Activated CD4-positive, alpha-beta T cell treated with anti-CD3 and anti-CD28 coated beads, Interleukin-2, amount 50 U/mL, for 48 hours (primary cell): ENCODE measurements at regions not wholly inside any gene's neighbourhood (a gene's known extent, or its start where the extent isn't known, plus 50 kb on each side); places are given as distances from the start of the nearest gene placed in this dataset.

Source experiments
- DNase-seq, 2 experiments: peaks; one replicate each; pipeline ENCODE4 v3.0.0-alpha.2; 2020

DNA sequence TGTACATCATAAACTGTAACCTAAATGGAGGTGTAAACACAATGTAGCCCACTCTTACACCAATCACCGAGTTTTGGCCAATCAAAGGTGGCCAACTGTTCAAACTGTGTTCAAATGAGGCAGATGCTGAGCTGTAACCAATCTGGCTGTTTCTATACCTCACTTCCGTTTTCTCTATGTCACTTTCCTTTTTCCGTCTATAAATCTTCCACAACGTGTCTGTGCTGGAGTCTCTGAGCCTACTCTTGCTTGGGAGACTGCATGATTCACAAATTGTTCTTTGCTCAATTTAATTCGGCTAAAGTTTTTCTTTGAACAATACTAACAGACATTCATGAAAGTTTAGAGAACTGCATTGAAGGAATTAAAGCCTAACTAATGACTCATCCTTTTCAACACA, 547.1 kb upstream of the USP15 start:
- DNase-seq, result no peak

DNA sequence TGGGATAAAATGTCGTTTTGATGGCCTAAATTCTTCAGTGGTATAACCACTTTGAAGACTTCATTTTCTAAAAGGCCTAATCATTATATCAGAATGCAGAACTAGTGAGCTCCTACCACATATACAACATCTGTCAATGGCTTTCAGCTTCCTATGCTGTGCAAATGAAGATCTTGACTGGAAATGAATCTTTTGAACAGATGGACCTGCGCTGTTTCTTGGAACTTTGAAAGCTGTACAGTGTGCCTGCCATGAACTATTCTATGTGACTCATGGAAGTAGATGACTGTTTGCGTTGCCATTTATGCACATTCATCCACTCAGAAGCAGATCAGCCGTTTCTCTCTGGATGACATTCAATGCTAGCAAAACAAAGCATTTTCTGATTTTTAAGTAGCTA, 542.2 kb upstream of the USP15 start:
- no peak for DNase-seq

DNA sequence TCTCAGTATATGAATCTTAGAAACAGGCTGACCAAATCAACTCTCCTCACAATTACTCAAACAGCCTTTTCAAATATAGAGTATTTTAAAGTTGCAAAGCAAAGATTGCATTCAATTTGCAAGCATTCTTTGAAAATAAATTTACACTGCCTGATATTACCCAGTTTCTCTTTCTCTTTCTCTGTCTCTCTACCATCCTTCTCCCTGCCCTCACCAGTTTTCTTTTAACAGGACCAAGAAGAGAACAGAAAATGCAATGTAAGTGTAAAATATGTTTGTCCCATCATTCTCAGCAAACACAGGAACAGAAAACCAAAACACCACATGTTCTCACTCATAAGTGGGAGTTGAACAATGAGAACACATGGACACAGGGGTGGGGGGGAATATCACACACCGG, 520.3 kb upstream of the USP15 start:
- DNase-seq, result no peak

DNA sequence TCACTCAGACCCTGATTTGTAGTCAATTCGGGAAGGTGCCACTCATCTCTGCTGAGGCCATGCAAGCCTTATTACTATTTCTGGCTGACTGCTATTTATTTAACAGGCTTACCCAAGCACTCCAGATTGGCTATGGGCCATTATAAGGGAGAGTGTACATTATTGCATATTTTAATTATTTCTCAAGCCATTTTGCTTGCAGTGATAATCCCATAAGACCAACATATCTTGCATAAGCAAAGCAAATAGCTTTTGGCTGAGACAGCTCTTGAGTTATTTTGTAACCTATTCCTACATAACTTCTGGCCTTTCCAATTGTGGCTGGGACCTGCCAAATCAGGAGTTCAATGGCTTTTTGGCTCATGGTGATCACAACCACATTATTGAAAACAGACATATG, 509.6 kb upstream of the USP15 start:
- DNase-seq, result no peak

DNA sequence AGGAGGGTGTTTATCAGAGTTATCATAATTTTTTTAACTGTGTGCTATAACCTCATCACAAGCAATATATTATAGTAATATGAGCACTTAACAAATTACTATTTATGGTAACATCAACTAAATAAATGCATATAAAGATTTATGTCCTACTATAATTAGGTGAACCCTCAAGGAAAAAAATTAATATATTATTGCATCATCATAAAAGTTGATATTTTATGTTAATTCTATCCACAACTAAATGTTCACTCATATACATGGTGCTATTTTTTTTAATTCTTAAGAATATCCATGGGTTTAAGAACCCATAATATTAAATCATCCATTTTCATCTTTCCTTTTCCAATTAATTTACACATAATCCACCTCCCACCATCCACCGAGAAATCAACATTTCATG, 506.0 kb upstream of the USP15 start:
- no peak for DNase-seq

DNA sequence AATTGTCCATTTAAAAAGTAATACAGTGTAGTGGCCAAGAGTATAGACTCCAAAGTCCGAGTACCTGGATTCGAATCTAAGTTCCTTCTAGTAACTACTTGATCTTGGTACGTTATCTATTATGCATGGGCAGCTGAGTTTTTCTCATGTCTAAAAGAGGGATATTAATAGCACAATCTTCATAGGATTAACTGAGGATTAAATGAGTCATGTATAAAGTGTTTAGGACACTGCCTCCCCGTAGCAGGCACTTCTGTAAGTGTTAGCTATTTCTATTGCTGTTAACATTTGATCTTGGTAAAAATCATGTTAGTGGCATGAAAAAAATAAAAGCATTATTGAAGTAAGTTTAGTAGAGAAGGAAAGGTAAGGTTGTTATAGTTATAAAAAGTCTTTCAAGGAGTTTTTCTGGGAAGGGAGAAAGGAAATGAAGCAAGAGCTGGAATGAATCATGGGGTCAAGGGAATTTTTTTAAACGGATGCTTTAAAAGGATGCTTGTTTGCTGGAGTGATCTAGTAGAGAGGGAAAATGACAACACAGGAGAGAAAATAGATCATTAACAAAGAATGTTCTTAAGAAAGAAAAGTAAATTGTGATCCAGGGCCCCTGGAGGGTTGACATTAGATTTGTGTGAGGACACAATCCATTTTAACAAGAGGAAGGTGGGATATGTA, 502.2 kb upstream of the USP15 start:
- no peak for DNase-seq

DNA sequence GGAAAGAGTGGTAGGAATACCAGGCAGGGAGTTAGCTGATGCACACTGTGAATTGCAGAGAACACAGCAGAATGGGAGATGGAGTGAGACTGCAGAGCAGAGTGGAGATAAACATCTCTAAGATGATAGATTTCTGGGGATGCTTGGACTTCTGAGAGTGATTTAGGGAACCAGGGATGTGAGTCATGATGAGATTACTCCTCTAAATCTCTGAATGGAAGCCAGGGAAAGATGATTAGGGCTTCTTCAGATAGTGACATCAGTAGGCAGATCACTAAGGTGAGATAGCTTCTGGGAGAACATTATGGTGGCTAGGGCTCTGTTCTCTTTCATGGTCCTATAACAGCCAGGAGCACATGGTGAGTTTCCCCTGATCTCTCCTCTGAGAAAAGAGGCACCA, 501.5 kb upstream of the USP15 start:
- no peak for DNase-seq

DNA sequence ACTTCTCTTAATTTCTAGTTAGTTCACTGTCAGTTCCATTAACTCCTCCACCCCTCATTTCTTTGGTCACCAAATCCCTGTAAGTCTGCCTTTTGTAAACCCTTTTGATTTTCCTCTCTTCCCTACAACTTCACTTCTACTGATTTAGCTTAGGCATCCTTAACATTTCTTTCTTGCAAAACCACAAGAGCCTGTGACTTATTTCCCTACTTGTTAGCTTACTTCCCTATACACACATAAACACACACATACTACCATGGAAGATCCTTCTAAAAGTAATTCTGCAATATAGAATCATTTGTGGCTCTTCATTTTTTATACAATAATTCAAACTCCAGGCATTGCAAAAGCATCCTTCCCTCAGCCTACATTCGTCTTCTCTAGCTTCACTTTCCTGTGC, 494.3 kb upstream of the USP15 start:
- DNase-seq, result no peak

DNA sequence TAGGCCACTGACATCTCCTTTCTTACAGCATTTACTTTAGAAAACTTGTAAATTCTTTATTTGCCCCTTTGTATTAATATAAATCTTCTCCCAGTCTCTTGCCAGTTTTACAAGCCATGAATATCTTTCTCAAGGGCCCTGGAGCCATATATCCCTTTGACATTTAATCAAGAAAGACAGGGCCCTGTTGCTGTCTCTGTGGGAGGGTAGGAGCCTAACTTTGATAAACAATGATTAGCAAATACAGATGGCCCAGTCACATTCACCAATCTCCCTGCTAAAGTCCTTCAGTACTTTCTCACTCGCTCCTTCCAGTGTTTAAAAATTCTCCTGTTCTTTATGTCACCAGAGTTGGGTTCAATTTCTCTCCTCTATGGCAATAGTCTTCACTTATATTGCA, 479.8 kb upstream of the USP15 start:
- DNase-seq, result no peak

DNA sequence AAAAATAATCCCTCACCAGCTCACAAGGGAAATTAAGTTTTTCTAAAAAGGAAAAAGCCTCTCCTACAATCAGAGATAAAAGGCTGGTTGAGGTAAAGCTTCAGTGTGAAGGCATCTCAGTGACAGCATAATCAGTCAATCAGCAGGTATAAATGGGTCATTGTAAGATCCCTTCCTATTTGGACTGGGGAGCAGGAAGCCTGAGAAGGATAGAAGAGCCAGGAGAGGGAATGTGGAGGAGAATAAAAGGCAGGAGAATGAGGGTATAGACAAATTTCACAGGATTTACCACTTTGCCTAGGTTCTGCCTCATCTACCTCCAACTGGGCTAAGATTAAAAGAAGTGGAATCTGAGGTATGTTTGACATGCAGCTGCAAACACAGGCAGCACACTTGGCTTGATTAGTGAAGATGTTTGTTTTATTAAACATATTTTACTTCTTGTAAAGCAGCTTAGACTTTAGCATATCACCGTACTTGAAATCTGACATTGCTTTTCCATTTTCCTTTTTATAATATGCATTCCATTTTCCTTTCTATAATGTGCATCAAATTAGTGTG, 479.1 kb upstream of the USP15 start:
- DNase-seq, result no peak

DNA sequence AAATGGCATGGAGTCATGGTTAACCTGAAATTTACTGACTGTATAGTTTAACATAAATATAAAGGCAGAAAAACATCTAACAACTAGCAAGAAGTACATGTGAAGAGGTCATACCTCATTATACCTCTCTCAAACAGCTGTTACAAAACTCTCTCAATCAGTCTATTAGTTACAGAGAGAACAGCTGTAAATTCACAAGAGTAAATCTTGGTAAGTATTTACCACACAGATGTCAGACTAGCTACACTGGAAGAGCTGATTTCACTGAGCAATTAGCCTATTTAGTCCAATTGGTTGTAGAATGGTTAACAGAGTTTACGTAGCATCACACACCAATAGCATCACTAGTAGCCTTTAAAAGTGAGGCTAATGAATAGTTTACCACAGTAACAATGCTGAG, 463.4 kb upstream of the USP15 start:
- DNase-seq, result no peak

DNA sequence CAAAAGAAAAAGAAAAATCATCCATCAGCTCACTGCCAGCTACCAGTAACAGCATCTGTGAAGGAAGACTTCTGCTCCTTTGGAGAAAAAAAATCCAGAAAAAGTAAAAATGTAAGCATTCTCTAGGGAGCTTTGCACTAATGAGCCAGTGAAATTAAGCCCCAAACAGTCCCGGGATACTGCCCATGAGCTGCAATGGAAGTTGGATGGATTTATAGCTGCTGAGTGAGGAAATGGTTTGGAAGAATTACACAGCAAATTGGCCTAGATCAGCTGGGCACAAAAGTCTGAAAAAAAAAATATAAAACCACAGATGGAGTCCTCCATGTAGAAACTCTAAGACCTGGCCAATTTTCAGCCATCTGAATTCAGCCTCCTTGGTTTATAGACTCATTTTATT, 462.9 kb upstream of the USP15 start:
- DNase-seq, result no peak

DNA sequence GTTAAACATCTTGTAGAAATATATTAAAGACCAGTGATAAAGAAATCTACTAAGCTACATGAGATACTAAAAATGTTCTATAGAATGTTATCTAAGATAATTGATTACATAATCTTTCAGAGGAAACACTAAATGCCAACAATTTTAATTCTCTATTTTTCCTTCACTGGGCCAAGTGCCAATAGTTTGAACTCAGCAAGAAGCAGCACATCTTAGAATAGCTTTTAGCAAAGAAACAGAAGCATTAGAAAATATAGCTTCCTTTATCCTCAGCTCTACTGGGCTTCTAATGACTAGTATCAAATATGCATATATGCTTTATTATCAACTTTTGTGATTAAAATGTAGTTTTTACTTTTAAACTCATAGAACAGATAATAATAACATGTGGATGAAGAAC, 461.4 kb upstream of the USP15 start:
- DNase-seq, result no peak

DNA sequence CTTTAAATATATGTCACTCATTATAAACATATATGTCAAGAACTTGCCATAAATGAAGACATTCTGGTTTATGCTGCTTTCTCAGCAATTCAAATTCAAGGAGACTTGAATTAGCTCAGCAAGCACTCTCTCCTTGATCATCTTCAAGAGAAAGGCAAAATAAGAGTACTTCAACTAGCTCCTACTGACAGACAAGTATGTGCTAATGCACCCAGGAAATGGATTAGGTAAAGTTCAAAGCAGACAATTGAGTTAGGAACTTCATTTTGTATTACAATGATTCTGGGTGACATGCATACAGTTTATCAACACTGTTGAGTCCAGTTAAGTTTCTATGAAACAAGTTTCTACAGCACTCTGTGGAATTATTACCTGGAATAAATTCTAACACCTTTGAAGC, 455.9 kb upstream of the USP15 start:
- no peak for DNase-seq

DNA sequence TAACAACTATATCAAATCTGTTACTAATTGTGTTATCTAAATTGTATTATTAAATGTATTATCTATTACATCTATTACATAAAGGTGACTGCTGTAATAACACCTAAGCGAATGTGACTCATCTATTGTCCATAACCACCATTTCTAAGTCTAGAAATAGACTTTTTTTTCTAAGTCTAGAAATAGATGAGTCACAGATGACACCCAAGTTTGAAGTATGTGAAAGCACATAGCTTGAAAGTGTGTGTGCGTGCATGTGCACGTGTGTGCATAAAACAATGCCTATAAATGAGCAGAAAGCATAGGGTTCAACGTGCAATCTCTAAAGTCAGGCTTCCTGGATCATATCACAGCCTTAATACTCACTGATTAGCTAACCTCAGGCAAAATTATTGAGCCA, 451.3 kb upstream of the USP15 start:
- DNase-seq, result no peak

DNA sequence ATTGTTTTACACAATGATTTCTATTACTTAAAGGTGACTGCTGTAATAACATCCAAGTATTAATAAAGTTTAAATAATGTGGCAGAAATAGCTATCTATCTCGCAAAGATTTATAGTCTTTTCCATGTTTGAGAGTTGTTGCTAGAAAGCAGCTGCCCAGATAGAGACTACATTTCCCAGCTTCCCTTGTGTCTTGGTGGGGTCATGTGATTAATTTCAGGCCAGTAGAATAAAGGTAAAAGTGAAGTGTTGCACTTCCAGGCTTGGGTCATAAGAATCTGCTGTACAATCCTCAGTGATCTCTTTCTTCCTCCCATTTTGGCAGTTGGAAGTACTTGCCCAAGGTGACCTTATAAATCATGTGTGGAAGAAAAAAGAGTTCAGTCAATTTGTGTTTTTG, 449.7 kb upstream of the USP15 start:
- no peak for DNase-seq

DNA sequence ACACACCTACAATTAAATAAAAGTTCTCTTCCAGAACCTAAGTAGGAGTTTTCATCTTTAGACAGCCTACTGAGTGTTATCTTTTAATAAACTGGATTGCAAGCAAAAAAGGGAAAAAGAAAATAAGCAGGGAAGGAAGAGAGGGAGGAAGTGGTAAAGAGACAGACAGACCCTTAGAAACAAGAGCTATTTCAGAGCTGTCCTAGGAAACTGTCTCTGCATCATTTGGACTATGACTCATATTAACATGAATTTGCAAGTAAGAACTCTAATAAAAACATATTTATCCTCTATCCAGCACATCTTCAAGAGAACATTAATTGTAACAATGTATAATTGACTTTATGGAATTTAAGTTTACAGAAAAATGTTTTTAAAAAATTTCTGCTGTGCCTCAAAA, 438.8 kb upstream of the USP15 start:
- no peak for DNase-seq

DNA sequence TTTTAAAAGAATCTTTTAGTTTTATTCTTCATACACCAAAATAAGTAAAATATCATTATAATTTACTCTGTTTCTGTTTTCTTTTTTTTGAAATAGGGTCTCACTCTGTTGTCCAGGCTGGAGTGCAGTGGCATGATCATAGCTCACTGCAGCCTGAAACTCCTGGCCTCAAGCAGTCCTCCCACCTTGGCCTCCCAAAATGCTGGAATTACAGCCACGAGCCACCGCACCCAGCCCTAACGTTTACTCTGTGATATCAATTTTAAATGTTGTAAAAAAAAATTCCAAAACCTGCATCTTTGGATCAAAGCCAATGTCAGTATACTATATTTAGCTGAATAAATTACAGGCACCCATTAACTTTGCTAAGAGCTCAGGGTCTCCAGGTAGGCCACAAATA, 437.1 kb upstream of the USP15 start:
- DNase-seq, result no peak

DNA sequence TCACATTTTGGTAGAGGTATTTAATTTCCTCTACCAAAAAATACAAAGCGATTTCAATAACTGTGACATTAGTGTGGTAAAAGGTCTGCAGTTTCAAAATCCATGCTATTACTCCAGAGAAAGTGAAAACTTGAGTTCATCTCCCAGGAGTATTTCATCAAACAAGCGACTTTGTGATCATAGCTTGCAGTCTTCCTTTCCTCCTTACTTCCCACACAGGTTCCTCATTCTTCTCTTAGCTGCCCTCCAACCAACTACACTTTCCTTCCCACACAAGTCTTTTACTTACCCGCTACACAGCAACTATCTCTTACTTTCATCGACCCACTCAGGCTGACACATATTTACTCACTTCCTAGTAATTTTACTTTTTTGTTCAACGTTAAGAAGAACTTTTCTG, 413.4 kb upstream of the USP15 start:
- no peak for DNase-seq

DNA sequence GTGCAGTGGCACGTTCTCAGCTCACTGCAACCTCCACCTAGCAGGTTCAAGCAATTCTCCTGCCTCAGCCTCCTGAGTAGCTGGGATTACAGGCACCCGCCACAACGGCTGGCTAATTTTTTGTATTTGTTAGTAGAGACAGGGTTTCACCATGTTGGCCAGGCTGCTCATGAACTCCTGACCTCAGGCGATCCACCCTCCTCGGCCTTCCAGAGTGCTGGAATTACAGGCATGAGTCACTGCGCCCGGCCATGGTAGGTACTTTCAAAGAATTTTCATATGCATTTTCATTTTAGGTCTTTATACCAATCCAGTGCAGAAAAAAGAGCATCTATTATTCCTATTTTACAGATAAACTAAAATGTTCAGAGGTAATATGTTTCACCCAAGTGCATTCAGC, 411.3 kb upstream of the USP15 start:
- DNase-seq, result no peak

DNA sequence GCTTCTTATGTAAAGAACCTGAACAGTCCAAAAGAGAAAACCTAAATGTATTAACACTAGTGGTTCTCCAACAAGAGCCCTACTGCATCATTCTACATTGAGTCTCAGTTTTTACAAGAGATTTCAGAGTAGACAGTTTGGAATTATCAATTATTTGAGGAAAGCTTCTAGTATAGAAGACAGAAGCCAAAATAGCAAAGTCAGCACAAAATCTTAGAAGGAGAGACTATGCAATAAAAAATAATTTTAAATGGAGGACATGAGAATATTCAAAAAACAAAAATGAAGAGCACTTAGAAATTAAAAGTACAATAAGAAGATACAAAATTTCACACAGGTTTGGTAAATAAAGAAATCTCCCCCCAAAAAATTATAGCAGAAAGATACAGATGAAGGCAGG, 406.3 kb upstream of the USP15 start:
- DNase-seq, result no peak

DNA sequence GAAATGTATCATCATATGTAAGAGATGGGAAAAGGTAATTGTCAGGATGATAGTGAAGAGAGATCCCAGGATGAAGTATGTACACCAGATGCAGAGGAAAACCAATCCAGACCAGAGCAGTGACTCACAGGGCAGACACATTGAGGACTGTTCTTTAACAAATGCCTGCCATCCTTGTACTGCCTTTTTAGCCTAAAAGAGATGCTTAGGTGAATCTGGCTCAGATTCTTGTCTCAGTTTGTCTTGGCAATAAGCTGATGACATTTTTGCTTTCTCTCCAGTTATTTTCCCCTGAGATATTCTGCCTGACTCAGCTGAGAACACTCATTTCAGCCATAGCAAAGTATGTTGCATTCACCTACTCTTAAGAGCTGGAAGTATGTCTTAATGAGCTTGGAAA, 405.3 kb upstream of the USP15 start:
- DNase-seq, result no peak

DNA sequence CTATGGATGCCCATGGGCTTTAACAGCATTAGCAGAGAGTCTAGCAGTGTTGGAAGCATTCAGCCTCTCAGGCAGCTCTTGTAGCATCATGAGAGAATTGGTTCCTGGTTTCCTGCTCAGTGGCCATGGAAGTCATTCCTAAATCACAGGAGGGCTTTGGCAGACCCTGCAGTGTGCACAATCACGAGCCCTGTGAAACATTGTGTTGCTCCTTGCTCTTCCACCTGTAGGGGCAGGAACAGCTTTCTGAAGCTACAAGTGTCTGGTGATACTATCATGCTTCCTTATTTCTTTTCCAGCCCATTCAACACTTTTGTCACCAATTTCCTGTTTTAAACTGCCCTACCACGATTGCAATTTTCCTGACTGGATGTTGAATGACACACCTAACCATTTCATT, 402.2 kb upstream of the USP15 start:
- DNase-seq, result no peak

DNA sequence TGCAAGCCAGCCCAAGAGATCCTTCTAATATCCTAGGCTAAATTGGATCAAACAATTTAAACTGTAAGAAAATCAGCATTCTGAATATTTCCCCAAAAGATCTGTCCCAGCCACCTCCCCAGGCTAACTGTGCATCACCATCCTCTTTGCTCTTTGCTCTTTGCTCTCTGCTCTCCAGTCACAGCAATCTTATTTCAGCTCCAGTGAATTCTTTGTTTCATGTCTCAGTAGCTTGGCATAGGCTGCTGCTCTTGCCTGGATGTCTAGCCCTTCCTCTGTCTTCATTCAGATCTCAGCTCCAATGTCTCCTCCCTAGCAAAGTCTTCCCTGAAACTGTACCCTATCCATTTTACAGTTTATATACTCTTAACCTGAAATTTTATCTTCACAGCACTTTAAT, 399.8 kb upstream of the USP15 start:
- no peak for DNase-seq

DNA sequence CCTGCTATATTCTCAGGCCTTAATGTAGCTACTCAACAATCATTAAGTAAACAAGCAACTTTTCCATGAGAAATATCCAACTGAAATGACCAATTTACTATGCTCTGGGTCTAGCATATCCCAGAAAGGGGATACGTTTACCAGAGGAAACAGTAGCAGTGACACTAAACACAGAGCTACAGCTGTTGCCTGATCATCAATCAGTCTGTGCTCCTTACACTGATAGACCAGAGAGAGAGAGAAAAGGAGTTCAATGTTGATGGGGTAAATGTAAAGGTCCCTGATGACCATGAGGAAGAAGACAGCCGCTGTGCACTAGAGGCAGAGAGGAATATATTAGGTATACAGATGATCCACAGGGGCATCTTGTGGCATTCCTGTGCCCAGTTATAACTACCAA, 397.2 kb upstream of the USP15 start:
- DNase-seq, result no peak

DNA sequence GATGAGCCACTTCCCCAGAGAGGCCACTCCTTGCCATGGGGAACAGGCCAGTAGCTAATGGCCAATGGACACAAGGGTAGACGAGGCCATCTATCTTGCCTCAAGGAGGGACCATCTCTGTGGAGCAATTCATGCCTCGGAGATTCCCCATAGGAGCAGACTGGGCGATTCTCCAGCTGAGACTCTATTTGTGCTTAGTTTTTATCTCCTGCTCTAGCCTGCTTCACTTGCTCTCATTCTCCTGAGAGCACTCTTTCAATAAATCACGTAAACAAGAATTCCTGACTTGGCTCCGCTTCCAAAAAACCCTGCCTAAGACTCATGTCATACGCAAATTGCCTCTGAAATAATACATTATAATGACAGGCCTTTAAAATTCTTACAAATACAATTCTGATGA, 396.4 kb upstream of the USP15 start:
- DNase-seq, result no peak
